Psoas muscle (tissue), 7 donors: ENCODE measurements at regions not wholly inside any gene's neighbourhood (a gene's known extent, or its start where the extent isn't known, plus 50 kb on each side); places are given as distances from the start of the nearest gene placed in this dataset.

Experiments used
- ATAC-seq, 4 donors: fragments of 200-7000 bp; cut with Tn5 transposase; one replicate each; pipeline ENCODE4 v1.9.1; 2020; ENCODE audit warnings: moderate library complexity in 3 of 4, mild to moderate bottlenecking in 2 of 4
- DNase-seq, 2 donors: peaks; one replicate each; pipeline ENCODE4 v3.0.0-alpha.2; 2020
- H3K27ac ChIP-seq: fragments of 200-600 bp; one replicate; pipeline ENCODE4 v1.8.0; 2022
- H3K27me3 ChIP-seq, 3 donors: fragments of 200-600 bp in 1 of 3; one replicate each; pipeline versions ENCODE4 v1.6.1 to v1.8.0; 2013 to 2022; ENCODE audit warnings: low read length in 2 of 3, mild to moderate bottlenecking in 2 of 3, moderate library complexity in 1 of 3; ENCODE audit not compliant: insufficient read depth in 3 of 3
- H3K36me3 ChIP-seq, 2 donors: fragments of 200-600 bp in 1 of 2; one replicate each; pipeline versions ENCODE4 v1.6.1 to v1.8.0; 2013 to 2022; ENCODE audit warnings: low read depth in 1 of 2, mild to moderate bottlenecking in 1 of 2, moderate library complexity in 1 of 2; ENCODE audit not compliant: insufficient read depth in 1 of 2
- H3K4me1 ChIP-seq: fragments of 200-600 bp; one replicate; pipeline ENCODE4 v1.8.0; 2022
- H3K4me3 ChIP-seq: fragments of 200-600 bp; one replicate; pipeline ENCODE4 v1.8.0; 2022; ENCODE audit warnings: mild to moderate bottlenecking
- H3K9me3 ChIP-seq: fragments of 200-600 bp; one replicate; pipeline ENCODE4 v1.8.0; 2022
- WGBS, 3 donors: extraction: QIAGEN DNeasy Blood & Tissue Kit; methylation state at CpG; one replicate each; pipeline versions ENCODE4 v1.1.6 to v1.1.7; 2013; 5-methylcytosine and 5-hydroxymethylcytosine counted together
- intact Hi-C, 2 donors: fragments of 100-400 bp; cut with DNase I; formaldehyde crosslinking; loops; one replicate each; pipeline versions ENCODE4 v1.11.0 to v1.14.2; 2022
- TF ChIP-seq, protein P1 (sequence below): fragments of 200-600 bp; IDR thresholded peaks from one replicate; pipeline ENCODE4 v1.8.0; 2022; ENCODE audit warnings: antibody characterized with exemption
- donor health status: healthy with polysubstance abuse.
- donor health status: DM: no; HTN: no; CAD: no; lungs with moderate emphysema.
- donor health status: Bipolar disorder and iron deficiency.
- donor health status: healthy.
- donor health status: DM: yes; HTN: yes; CAD: no.
- donor health status: DM: no; HTN: no; CAD: no.
- donor health status: DM: yes; HTN: yes; CAD: no.

DNA sequence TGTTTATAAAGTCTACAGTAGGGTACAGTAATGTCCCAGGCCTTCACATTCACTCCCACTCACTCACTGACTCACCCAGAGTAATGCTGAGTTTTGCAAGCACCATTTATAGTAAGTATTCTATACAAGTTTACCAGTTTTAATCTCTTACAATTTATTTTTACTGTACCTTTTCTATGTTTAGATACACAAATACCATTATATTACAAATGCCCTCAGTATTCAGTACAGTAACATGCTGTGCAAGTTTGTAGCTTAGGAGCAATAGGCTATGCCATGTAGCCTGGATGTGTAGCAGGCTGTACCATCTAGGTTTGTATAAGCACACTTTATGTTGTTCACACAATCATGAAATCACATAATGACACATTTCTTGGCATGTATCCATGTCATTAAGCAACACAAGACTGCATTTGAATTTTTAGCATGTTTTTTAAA is 673.6 kb downstream of the CD109 start:
- H3K27ac ChIP-seq = no peak overlapping the region
- DNase-seq = no peak

DNA sequence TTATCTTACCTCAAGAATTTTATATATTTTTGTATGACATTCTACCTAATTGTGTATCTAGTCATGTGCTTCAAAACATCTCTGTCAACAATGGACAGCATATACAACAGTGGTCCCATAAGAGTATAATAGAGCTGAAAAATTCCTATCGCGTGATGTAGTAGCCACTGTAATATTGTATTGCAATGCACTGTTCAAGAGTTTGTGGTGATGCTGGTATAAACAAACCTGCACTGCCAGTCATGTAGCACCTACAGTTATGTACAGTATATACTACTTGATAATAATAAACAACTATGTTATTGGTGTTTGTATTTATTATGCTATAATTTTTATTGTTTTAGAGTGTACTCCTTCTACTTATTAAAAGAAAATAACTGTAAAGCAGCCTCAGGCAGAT is 672.7 kb downstream of the CD109 start:
- intact Hi-C loops = no loop called here
- Histone ChIP-seq H3K9me3 (no peaks in the 10 kb centered on the region), H3K27ac (no peak overlapping the region), H3K27me3 (no peaks in the 10 kb centered on the region), H3K4me1 (no peaks in the 10 kb centered on the region), H3K4me3 (no peak overlapping the region), H3K36me3 (no peaks in the 10 kb centered on the region)
- WGBS, 3 donors = 94 to 98% (median 96%) methylated on average over 2 of the region's 2 CpGs
- TF ChIP-seq, protein P1, sequence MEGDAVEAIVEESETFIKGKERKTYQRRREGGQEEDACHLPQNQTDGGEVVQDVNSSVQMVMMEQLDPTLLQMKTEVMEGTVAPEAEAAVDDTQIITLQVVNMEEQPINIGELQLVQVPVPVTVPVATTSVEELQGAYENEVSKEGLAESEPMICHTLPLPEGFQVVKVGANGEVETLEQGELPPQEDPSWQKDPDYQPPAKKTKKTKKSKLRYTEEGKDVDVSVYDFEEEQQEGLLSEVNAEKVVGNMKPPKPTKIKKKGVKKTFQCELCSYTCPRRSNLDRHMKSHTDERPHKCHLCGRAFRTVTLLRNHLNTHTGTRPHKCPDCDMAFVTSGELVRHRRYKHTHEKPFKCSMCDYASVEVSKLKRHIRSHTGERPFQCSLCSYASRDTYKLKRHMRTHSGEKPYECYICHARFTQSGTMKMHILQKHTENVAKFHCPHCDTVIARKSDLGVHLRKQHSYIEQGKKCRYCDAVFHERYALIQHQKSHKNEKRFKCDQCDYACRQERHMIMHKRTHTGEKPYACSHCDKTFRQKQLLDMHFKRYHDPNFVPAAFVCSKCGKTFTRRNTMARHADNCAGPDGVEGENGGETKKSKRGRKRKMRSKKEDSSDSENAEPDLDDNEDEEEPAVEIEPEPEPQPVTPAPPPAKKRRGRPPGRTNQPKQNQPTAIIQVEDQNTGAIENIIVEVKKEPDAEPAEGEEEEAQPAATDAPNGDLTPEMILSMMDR = no peak
- ATAC-seq (no peak), DNase-seq (no peak)

More for the DNA sequence above, 673.6 kb downstream of the CD109 start:
- intact Hi-C loops = no loop called here
- no peaks in the 10 kb centered on the region for H3K36me3 ChIP-seq
- H3K27me3 ChIP-seq = no peaks in the 10 kb centered on the region
- no peaks in the 10 kb centered on the region for H3K4me1 ChIP-seq
- H3K4me3 ChIP-seq = no peak overlapping the region
- H3K9me3 ChIP-seq = no peaks in the 10 kb centered on the region
- TF ChIP-seq, protein P1 = no peak
- ATAC-seq = no peak

DNA sequence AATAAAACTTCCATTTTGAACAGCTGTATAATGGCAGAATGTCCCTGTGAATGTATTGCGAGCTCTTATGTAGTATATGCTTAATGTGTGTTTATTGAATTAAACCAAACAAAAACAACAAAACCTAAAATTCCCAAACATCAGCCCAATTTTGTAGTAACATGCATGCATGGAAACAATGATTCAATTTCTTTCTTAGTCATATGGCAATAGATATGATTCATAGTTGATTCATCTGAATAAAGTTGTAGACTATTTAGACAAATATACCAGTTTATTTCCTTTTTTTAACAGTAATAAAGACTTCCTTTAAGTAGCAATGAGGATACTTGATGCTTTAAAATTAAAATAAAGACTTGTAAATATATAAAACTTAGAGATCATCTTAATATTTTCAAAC is 670.6 kb downstream of the CD109 start:
- Histone ChIP-seq H3K4me3 (no peak overlapping the region), H3K9me3 (no peaks in the 10 kb centered on the region), H3K27me3 (no peaks in the 10 kb centered on the region), H3K27ac (no peak overlapping the region), H3K36me3 (no peaks in the 10 kb centered on the region), H3K4me1 (no peaks in the 10 kb centered on the region)
- no peak for DNase-seq
- TF ChIP-seq, protein P1 = no peak
- no peak for ATAC-seq
- WGBS, 3 donors = 95 to 97% (median 96%) methylated on average over 1 of the region's 1 CpG
- intact Hi-C loops = no loop called here

DNA sequence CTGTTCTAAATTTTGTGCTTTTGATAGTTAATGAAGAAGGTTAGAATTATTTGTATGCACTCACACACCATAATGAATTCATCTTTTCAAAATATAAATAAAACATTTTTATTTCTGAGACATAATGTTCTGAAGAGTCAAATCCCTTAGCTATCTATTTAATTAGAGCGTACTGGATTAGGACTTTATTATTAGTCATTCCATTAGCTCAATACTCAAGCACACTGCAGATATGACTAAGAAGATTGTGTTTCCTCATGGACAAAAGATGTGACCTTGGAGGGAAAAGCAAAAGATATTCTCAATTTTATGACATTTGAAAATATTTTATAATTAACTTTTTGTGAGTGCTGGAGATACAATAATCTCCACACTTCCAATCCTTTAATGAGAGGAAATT is 666.4 kb downstream of the CD109 start:
- WGBS, 3 donors = 85 to 89% (median 87%) methylated on average over 1 of the region's 1 CpG
- no peaks in the 10 kb centered on the region for H3K9me3 ChIP-seq
- no peaks in the 10 kb centered on the region for H3K27me3 ChIP-seq
- intact Hi-C loops = no loop called here
- TF ChIP-seq, protein P1 = no peak
- H3K4me1 ChIP-seq = no peaks in the 10 kb centered on the region
- H3K4me3 ChIP-seq = no peak overlapping the region
- no peak for ATAC-seq
- DNase-seq = no peak
- no peaks in the 10 kb centered on the region for H3K36me3 ChIP-seq
- H3K27ac ChIP-seq = no peak overlapping the region

DNA sequence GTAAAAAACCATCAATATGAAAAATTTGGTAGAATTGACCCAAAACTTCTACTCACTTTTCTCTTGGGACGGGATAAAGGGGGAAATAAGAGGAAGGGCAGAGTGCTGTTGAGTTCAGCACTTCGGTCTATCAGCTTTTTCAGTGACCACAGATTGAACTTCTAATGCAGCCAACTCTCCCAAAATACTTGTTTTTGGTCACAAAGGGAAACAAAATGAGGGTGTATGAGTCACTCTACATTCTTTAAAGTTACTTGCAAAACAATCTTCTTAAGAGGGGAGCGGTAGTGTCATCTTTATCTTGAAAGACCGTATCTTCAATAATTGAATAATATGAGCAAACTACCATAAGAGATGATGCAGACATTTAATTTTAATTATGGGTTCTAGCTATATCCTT is 661.3 kb downstream of the CD109 start:
- ATAC-seq = peak in 1 of 4 donors; percentile 45
- Histone ChIP-seq H3K36me3 (no peaks in the 10 kb centered on the region), H3K27me3 (no peaks in the 10 kb centered on the region), H3K9me3 (no peaks in the 10 kb centered on the region), H3K27ac (no peak overlapping the region), H3K4me1 (no peaks in the 10 kb centered on the region), H3K4me3 (no peak overlapping the region)
- intact Hi-C loops = no loop called here
- DNase-seq = no peak
- TF ChIP-seq, protein P1 = no peak
- 82 to 83% (median 82%) methylated on average over 4 of the region's 4 CpGs for WGBS, 3 donors
